Activated CD8-positive, alpha-beta T cell treated with anti-CD3 and anti-CD28 coated beads for 36 hours (primary cell): ENCODE measurements at regions not wholly inside any gene's neighbourhood (a gene's known extent, or its start where the extent isn't known, plus 50 kb on each side); places are given as distances from the start of the nearest gene placed in this dataset.

Source experiments
- ATAC-seq: fragments of 200-7000 bp; cut with Tn5 transposase; one replicate; pipeline ENCODE4 v1.10.0; 2021; ENCODE audit warnings: mild to moderate bottlenecking, moderate library complexity
- CTCF ChIA-PET: fragments of 350-600 bp; sonication (Branson Sonifier 250); formaldehyde crosslinking; loops from one replicate; lab custom pipeline; 2021; ENCODE audit warnings: antibody characterized with exemption; lab: Charles Lee
- POLR2A ChIA-PET: fragments of 350-600 bp; sonication (Branson Sonifier 250); formaldehyde crosslinking; loops from one replicate; lab custom pipeline; 2021; ENCODE audit warnings: antibody characterized with exemption; lab: Charles Lee
- DNase-seq: peaks from one replicate; pipeline ENCODE4 v3.0.0-alpha.2; 2020
- H3K27ac Mint-ChIP-seq: one replicate; pipeline ENCODE4 v1.8.0; 2021; ENCODE audit warnings: mild to moderate bottlenecking, mixed read lengths
- H3K27me3 Mint-ChIP-seq: one replicate; pipeline ENCODE4 v1.8.0; 2021; ENCODE audit warnings: mixed read lengths
- H3K36me3 Mint-ChIP-seq: one replicate; pipeline ENCODE4 v1.8.0; 2021; ENCODE audit warnings: low read depth, mixed read lengths
- H3K4me1 Mint-ChIP-seq: one replicate; pipeline ENCODE4 v1.8.0; 2021; ENCODE audit warnings: low read depth, mixed read lengths
- H3K4me3 Mint-ChIP-seq: one replicate; pipeline ENCODE4 v1.8.0; 2021; ENCODE audit warnings: mild to moderate bottlenecking, moderate library complexity, mixed read lengths
- H3K9me3 Mint-ChIP-seq: one replicate; pipeline ENCODE4 v1.8.0; 2021; ENCODE audit warnings: mixed read lengths
- CTCF ChIP-seq: fragments of 200-600 bp; IDR thresholded peaks from one replicate; pipeline ENCODE4 v1.8.0; 2022; ENCODE audit warnings: antibody characterized with exemption, mild to moderate bottlenecking
- intact Hi-C: fragments of 100-400 bp; cut with micrococcal nuclease; formaldehyde crosslinking; loops from one replicate; pipeline ENCODE4 v1.10.0; 2022

DNA sequence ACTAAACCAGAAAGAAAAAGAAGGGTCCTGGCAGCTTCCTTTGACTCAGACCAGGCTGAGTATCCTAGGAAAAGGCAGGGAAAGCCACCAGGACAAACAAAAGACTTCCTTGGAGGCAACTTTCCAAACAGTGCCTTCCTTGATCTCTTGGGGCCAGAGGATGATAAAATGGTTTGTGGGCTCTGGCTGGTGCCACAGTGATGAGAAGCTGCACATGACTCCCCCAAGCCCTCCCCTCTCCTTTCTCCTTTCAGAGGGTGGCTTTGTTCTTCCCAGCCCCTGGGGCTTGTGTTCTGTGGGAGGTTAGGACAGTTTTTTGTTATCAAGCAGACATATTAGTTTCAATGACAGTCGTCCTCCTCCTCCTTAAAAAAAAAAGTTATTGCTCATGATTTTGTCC is 183.2 kb downstream of the SEM1 start:
- Mint-ChIP-seq H3K27me3 (peaks cover 12% of the 10 kb centered on the region), H3K27ac (no peak overlapping the region), H3K4me1 (no peaks in the 10 kb centered on the region), H3K4me3 (no peak overlapping the region), H3K9me3 (no peaks in the 10 kb centered on the region), H3K36me3 (no peaks in the 10 kb centered on the region)
- intact Hi-C loops, result no loop called here
- DNase-seq (no peak), ATAC-seq (no peak)
- ChIA-PET POLR2A (no interaction called here), CTCF (interaction anchor here (1.0 kb wide), 1 partner anchor 501 kb away, joined by 7 read pairs; no protein-coding TSS in a partner anchor)
- TF ChIP-seq CTCF, result no peak

DNA sequence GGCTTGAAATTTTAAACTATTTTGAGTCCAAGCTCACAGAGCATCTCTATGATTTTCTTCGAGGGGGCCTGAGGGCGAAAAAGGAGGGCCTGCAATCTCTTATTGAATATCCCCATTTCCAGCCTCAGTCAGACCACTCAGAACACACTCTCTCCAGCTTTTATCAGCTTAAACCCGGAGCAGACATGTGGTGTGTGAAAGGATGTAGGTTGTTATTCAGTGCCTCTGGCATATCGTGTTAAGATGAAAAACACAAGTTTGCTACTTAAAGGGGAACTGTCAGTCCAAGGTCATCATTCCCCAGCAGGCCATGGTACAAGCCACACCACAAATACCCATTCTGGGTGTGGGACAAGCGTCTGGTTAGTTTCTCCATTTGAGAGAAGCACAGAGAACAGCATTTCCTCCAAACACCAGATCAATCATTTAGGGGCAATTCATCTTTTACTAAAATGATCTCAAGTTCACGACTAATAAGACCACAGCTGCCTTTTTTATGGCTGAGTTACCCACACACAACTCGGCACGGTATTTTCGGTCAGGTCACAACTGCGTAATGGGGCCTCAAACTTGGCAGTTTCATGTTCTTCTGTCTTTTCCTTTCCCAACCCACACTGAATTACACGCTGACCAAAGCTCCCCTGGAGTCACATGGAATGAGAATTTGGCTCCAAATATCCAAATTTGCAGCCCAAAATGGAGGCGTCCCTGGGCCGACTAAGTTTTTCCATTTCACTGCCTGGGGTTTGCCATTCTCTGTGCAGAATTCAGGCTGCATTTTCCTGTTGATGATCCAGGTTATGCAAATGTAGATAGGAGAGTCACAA is 188.4 kb downstream of the SEM1 start:
- H3K27ac Mint-ChIP-seq, result no peak overlapping the region
- peaks cover 6% of the 10 kb centered on the region for H3K27me3 Mint-ChIP-seq
- ATAC-seq (no peak), DNase-seq (no peak)
- no peak for TF ChIP-seq CTCF
- intact Hi-C loops, result no loop called here
- no peaks in the 10 kb centered on the region for H3K36me3 Mint-ChIP-seq
- H3K9me3 Mint-ChIP-seq, result no peaks in the 10 kb centered on the region
- no peak overlapping the region for H3K4me3 Mint-ChIP-seq
- no peaks in the 10 kb centered on the region for H3K4me1 Mint-ChIP-seq
- ChIA-PET POLR2A (no interaction called here), CTCF (no interaction called here)

DNA sequence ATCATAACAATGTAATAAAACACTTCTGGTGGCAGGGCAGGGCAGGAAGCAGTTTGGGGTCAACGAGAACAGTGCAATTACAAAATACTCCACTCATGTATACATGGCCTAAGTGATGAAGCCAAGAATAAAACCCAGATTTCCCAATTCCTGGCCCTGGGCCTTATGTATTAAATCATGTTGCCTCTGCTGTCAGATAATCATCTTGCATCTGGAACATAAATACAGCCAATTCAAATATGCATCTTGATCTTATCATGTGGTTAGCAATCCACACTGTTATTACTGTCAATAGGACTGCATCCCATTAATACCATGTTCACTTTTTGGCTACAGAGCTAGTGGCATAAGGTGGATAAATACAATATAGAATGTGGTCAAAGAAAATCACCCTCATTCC is 186.5 kb upstream of the SLC25A13 start:
- ATAC-seq, result no peak

GRCh38 chr7:96503597-96503996 is 181.7 kb upstream of the SLC25A13 start:
- H3K4me3 Mint-ChIP-seq, result no peak overlapping the region
- no peaks in the 10 kb centered on the region for H3K4me1 Mint-ChIP-seq
- intact Hi-C loops, result no loop called here
- ChIA-PET POLR2A (no interaction called here), CTCF (no interaction called here)
- no peaks in the 10 kb centered on the region for H3K36me3 Mint-ChIP-seq
- H3K9me3 Mint-ChIP-seq, result no peaks in the 10 kb centered on the region
- ATAC-seq (no peak), DNase-seq (no peak)
- TF ChIP-seq CTCF, result no peak
- peaks cover 2% of the 10 kb centered on the region for H3K27me3 Mint-ChIP-seq
- no peak overlapping the region for H3K27ac Mint-ChIP-seq

More for the DNA sequence above, 186.5 kb upstream of the SLC25A13 start:
- DNase-seq, result no peak
- intact Hi-C loops, result no loop called here
- no peak for TF ChIP-seq CTCF
- H3K9me3 Mint-ChIP-seq, result no peaks in the 10 kb centered on the region
- H3K4me1 Mint-ChIP-seq, result no peaks in the 10 kb centered on the region
- H3K4me3 Mint-ChIP-seq, result no peak overlapping the region
- no peaks in the 10 kb centered on the region for H3K36me3 Mint-ChIP-seq
- no peak overlapping the region for H3K27ac Mint-ChIP-seq
- CTCF ChIA-PET, result no interaction called here
- peaks cover 8% of the 10 kb centered on the region for H3K27me3 Mint-ChIP-seq
- POLR2A ChIA-PET, result interaction anchor here (0.6 kb wide), 1 partner anchor 30 kb away, joined by 3 read pairs; no protein-coding TSS in a partner anchor

DNA sequence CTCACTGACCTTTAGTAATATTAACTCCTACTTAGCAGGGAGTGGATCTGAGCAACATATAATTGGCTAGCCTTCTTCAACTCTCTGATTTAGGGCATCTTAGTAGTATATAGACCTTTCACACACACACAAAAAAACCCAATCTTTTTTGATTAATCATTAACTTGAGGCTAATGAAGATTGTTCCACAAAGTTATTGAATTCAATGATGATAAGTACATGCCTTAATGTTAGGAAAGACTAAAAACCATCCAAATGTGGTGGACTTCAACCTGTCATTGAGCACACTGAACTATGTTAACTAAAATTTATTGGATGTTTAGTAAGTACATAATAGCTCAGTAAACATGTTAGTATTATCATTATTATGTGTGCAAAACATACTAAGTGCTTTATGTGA is 179.4 kb upstream of the SLC25A13 start:
- TF ChIP-seq CTCF, result no peak
- Mint-ChIP-seq H3K9me3 (no peaks in the 10 kb centered on the region), H3K27me3 (no peaks in the 10 kb centered on the region), H3K36me3 (no peaks in the 10 kb centered on the region), H3K4me3 (no peak overlapping the region), H3K27ac (no peak overlapping the region), H3K4me1 (no peaks in the 10 kb centered on the region)
- intact Hi-C loops, result no loop called here
- POLR2A ChIA-PET, result no interaction called here
- CTCF ChIA-PET, result no interaction called here
- ATAC-seq, result no peak
- no peak for DNase-seq
